ENCODE measurements at regions not wholly inside any gene's neighbourhood (a gene's known extent, or its start where the extent isn't known, plus 50 kb on each side); places are given as distances from the start of the nearest gene placed in this dataset.

DNA sequence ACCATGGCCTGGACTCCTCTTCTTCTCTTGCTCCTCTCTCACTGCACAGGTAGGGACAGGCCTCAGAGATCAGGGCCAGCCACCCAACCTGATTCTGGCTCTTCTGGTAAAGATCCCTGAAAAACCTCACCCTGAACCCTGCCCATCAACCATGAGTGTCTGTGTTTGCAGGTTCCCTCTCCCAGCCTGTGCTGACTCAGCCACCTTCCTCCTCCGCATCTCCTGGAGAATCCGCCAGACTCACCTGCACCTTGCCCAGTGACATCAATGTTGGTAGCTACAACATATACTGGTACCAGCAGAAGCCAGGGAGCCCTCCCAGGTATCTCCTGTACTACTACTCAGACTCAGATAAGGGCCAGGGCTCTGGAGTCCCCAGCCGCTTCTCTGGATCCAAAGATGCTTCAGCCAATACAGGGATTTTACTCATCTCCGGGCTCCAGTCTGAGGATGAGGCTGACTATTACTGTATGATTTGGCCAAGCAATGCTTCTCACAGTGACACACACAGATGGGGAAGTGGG lies 80.9 kb downstream of the ZNF280B start:
- no TSS peak for BruUV-seq (replicated peaks)
- Histone ChIP-seq H3K27ac (ENCODE audit: low read depth, low read length, poor library complexity, severe bottlenecking) (peak overlapping the region; percentile 35), H3K79me2 (ENCODE audit: insufficient read depth, low read depth, low read length) (no peaks in the 10 kb centered on the region), H3K4me3 (ENCODE audit: low read depth, low read length, poor library complexity, severe bottlenecking) (no peak overlapping the region), H4K20me1 (ENCODE audit: insufficient read depth, low read length) (no peaks in the 10 kb centered on the region), H3K4me2 (ENCODE audit: low read length) (peak overlapping the region; percentile 55), H3K9me3 (ENCODE audit: low read length) (no peaks in the 10 kb centered on the region), H3K4me1 (ENCODE audit: insufficient read depth, low read length, poor library complexity, severe bottlenecking) (peaks cover 87% of the 10 kb centered on the region), H3K9me2 (ENCODE audit: insufficient read depth, low read length) (no peaks in the 10 kb centered on the region), H3K36me3 (ENCODE audit: insufficient read depth, low read length) (no peaks in the 10 kb centered on the region), H2AFZ (ENCODE audit: low read length) (peak overlapping the region; percentile 87; the same call in 1 of the 2 replicates)
- TF ChIP-seq EZH2phosphoT487 (IDR thresholded peaks at IDR 0.05; ENCODE audit: borderline replicate concordance, low read depth, low read length), result no peak
- TF ChIP-seq, protein P1, sequence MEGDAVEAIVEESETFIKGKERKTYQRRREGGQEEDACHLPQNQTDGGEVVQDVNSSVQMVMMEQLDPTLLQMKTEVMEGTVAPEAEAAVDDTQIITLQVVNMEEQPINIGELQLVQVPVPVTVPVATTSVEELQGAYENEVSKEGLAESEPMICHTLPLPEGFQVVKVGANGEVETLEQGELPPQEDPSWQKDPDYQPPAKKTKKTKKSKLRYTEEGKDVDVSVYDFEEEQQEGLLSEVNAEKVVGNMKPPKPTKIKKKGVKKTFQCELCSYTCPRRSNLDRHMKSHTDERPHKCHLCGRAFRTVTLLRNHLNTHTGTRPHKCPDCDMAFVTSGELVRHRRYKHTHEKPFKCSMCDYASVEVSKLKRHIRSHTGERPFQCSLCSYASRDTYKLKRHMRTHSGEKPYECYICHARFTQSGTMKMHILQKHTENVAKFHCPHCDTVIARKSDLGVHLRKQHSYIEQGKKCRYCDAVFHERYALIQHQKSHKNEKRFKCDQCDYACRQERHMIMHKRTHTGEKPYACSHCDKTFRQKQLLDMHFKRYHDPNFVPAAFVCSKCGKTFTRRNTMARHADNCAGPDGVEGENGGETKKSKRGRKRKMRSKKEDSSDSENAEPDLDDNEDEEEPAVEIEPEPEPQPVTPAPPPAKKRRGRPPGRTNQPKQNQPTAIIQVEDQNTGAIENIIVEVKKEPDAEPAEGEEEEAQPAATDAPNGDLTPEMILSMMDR (conservative IDR thresholded peaks at IDR 0.05; ENCODE audit: low read length), result no peak
- POLR2A ChIA-PET, result interaction anchor here (0.7 kb wide), 1 partner anchor 164 kb away, joined by 4 read pairs; no protein-coding TSS in a partner anchor
- CTCF ChIA-PET (ENCODE audit: unreplicated experiment), result interaction anchor here (1.0 kb wide), 1 partner anchor 47 kb away, joined by 3 read pairs; no protein-coding TSS in a partner anchor
- intact Hi-C loops (cut with micrococcal nuclease; ENCODE audit: unreplicated experiment), result no loop called here
- no peak for DNase-seq (ENCODE audit: low spot score)

DNA sequence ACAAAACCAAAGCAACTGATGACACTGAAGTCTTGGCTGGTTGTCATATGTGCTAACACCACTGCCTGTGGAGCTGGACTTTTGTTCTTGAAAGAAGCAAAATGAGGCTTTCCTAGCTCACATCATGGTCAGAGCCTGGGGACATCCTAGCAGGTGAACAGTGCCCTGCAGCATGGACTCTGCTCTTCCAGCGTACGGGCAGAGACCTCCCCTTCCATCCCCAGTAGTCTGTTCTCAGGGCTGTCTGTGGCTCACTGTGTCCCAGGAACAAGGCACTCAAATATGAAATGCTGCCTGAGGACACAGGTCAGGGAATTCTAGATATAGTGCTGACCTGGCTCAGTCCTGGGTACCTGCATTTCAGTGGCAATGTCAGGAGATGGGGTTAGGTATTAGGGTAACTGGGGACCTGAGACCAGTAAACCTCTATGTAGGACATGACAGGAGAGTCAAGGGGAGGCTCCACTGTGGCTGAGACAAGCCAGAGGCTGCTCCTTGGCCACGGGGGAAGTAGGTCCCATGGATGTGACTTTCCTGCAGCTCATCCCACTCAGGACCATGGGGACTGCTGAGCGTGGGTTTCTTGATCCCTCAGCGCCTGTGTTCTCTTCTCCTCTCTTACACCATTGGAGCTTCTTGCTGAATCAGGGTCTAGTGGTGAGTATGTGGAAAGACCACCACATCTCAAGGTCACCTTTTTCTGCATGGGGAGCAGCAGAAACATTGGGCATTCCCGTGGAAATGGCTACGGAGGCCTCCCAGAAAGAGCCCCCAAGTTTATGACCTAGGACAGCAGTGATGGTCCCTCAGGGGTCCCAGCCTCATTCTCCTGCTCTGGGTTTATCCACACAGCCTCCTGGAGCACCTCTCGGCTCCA lies 80.1 kb downstream of the ZNF280B start:
- no peaks in the 10 kb centered on the region for H3K36me3 ChIP-seq (ENCODE audit: insufficient read depth, low read length)
- H3K9me2 ChIP-seq (ENCODE audit: insufficient read depth, low read length), result no peaks in the 10 kb centered on the region
- TF ChIP-seq EZH2phosphoT487 (IDR thresholded peaks at IDR 0.05; ENCODE audit: borderline replicate concordance, low read depth, low read length), result no peak
- TF ChIP-seq, protein P1 (conservative IDR thresholded peaks at IDR 0.05; ENCODE audit: low read length), result no peak
- DNase-seq (ENCODE audit: low spot score), result no peak
- H4K20me1 ChIP-seq (ENCODE audit: insufficient read depth, low read length), result no peaks in the 10 kb centered on the region
- H2AFZ ChIP-seq (ENCODE audit: low read length), result no peak overlapping the region
- no peak overlapping the region for H3K4me3 ChIP-seq (ENCODE audit: low read depth, low read length, poor library complexity, severe bottlenecking)
- BruUV-seq (replicated peaks), result no TSS peak
- POLR2A ChIA-PET, result no interaction called here
- peaks cover 79% of the 10 kb centered on the region for H3K4me1 ChIP-seq (ENCODE audit: insufficient read depth, low read length, poor library complexity, severe bottlenecking)
- no peak overlapping the region for H3K4me2 ChIP-seq (ENCODE audit: low read length)
- H3K79me2 ChIP-seq (ENCODE audit: insufficient read depth, low read depth, low read length), result no peaks in the 10 kb centered on the region
- H3K9me3 ChIP-seq (ENCODE audit: low read length), result no peaks in the 10 kb centered on the region
- intact Hi-C loops (cut with micrococcal nuclease; ENCODE audit: unreplicated experiment), result no loop called here
- CTCF ChIA-PET (ENCODE audit: unreplicated experiment), result interaction anchor here (1.0 kb wide), 1 partner anchor 48 kb away, joined by 3 read pairs; no protein-coding TSS in a partner anchor
- H3K27ac ChIP-seq (ENCODE audit: low read depth, low read length, poor library complexity, severe bottlenecking), result no peak overlapping the region
